ENCODE measurements at regions not wholly inside any gene's neighbourhood (a gene's known extent, or its start where the extent isn't known, plus 50 kb on each side); places are given as distances from the start of the nearest gene placed in this dataset.

- TF ChIP-seq, protein P1, sequence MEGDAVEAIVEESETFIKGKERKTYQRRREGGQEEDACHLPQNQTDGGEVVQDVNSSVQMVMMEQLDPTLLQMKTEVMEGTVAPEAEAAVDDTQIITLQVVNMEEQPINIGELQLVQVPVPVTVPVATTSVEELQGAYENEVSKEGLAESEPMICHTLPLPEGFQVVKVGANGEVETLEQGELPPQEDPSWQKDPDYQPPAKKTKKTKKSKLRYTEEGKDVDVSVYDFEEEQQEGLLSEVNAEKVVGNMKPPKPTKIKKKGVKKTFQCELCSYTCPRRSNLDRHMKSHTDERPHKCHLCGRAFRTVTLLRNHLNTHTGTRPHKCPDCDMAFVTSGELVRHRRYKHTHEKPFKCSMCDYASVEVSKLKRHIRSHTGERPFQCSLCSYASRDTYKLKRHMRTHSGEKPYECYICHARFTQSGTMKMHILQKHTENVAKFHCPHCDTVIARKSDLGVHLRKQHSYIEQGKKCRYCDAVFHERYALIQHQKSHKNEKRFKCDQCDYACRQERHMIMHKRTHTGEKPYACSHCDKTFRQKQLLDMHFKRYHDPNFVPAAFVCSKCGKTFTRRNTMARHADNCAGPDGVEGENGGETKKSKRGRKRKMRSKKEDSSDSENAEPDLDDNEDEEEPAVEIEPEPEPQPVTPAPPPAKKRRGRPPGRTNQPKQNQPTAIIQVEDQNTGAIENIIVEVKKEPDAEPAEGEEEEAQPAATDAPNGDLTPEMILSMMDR (IDR thresholded peaks at IDR 0.05): no peak
- DNase-seq: no peak
- peaks cover 0 to 6% of the 10 kb centered on the region in 2 donors for H3K27me3 ChIP-seq
- H3K27ac ChIP-seq: no peak overlapping the region
- intact Hi-C loops (cut with DNase I; ENCODE audit: low total_unique reads): no loop called here
- H3K4me1 ChIP-seq: no peaks in the 10 kb centered on the region
- no peak overlapping the region for H3K4me3 ChIP-seq
- H3K36me3 ChIP-seq: no peaks in the 10 kb centered on the region
- no peaks in the 10 kb centered on the region for H3K9me3 ChIP-seq
These were observed 140.7 kb upstream of the AJAP1 start for GRCh38 chr1:4513685-4514084.

DNA sequence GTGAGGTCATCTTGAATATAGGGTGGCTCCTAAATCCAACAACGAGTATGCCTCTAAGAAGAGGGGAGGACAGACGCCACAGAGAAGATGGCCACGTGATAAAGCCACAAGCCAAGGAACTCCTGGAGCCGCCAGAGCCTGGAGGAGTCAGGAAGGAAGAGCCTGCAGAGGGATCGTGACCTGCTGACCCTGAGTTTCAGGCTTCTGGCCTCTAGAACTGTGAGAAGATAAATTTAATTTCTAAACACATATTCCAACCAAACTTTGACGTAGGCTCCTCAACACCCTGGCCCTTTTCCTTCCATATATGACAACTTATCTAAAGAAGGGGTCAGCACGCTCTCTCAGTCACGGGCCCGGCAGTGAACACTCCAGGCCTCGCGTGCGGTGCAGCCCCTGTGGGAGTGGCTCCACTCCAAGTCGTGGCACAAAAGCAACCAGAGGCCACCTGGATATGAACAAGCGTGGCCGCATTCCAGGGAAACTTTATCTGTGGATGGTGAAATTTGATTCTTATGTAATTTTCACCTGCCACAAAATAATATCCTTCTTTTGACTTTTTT is 138.6 kb upstream of the AJAP1 start:
- no peaks in the 10 kb centered on the region for H3K4me1 ChIP-seq
- no peaks in the 10 kb centered on the region for H3K36me3 ChIP-seq
- H3K27me3 ChIP-seq: peaks cover 0 to 6% of the 10 kb centered on the region in 2 donors
- no peak overlapping the region for H3K27ac ChIP-seq
- H3K9me3 ChIP-seq: no peaks in the 10 kb centered on the region
- intact Hi-C loops (cut with DNase I; ENCODE audit: low total_unique reads): no loop called here
- H3K4me3 ChIP-seq: no peak overlapping the region
- TF ChIP-seq, protein P1 (IDR thresholded peaks at IDR 0.05): no peak
- DNase-seq: no peak

GRCh38 chr1:4516596-4516995 is 137.8 kb upstream of the AJAP1 start:
- no peaks in the 10 kb centered on the region for H3K9me3 ChIP-seq
- DNase-seq: no peak
- TF ChIP-seq, protein P1 (IDR thresholded peaks at IDR 0.05): no peak
- intact Hi-C loops (cut with DNase I; ENCODE audit: low total_unique reads): no loop called here
- H3K36me3 ChIP-seq: no peaks in the 10 kb centered on the region
- H3K27me3 ChIP-seq: peaks cover 0 to 6% of the 10 kb centered on the region in 2 donors
- no peak overlapping the region for H3K4me3 ChIP-seq
- no peak overlapping the region for H3K27ac ChIP-seq
- H3K4me1 ChIP-seq: no peaks in the 10 kb centered on the region

DNA sequence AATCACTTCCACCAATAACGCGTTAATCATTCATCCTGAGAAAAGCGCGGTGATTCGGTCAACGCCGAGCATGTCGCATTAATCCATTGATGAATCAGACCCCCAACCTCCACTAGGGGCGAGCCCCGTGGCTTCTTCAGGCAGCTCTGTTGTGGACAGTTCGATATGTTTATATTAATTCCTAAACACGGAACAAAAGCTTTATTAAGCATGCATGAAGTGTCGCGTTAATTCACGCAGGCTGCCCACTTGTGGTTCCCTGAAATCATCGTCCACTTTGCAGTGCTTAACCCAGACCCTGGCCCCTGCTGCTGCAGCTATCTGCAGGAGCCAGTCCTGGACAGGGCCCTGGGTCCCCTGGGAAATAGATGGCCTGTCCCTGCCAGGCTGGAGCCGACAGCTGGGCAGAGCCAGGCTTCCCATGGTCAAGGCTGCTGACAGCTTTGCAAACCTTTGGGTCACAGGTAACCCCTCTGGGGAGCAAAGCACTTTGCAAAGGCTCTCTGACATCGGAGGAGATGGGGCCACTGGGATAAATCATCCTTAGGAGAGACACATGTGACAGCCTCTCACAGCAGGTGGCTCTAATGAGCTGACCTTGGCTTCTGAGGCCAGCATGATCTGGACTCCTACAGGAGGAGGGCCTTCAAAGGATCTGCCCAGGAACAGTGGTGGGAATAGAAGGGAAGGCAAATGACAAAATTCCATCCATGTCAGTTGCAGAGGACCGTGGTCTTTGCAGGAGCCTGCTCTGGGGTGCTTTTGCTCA is 137.0 kb upstream of the AJAP1 start:
- no peaks in the 10 kb centered on the region for H3K36me3 ChIP-seq
- no peaks in the 10 kb centered on the region for H3K9me3 ChIP-seq
- TF ChIP-seq, protein P1 (IDR thresholded peaks at IDR 0.05): no peak
- no peak for DNase-seq
- H3K4me1 ChIP-seq: no peaks in the 10 kb centered on the region
- intact Hi-C loops (cut with DNase I; ENCODE audit: low total_unique reads): no loop called here
- H3K27me3 ChIP-seq: peaks cover 0 to 6% of the 10 kb centered on the region in 2 donors
- H3K27ac ChIP-seq: no peak overlapping the region
- no peak overlapping the region for H3K4me3 ChIP-seq

DNA sequence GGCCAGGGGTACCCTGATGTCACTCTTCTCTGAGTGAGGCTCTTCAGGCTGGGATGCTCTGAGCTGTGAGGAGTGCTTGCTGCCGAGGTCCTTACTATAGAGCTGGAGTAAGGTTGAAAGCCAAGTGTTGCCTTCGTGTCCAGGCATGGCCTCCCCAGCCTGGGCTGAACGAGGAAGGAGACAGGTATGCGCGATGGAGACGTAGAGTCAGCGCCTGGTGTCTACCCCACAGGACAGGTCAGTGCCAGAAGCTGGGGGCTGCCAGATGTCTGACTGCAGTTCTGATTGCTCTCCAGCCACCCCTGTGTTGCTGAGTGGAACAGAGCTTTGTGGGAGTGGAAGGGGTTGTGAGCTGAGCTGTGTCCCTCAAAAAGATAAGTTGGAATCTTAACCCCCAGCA is 135.8 kb upstream of the AJAP1 start:
- peaks cover 0 to 6% of the 10 kb centered on the region in 2 donors for H3K27me3 ChIP-seq
- H3K36me3 ChIP-seq: no peaks in the 10 kb centered on the region
- no peaks in the 10 kb centered on the region for H3K4me1 ChIP-seq
- intact Hi-C loops (cut with DNase I; ENCODE audit: low total_unique reads): no loop called here
- no peak overlapping the region for H3K4me3 ChIP-seq
- no peak for DNase-seq
- H3K9me3 ChIP-seq: no peaks in the 10 kb centered on the region
- TF ChIP-seq, protein P1 (IDR thresholded peaks at IDR 0.05): no peak
- no peak overlapping the region for H3K27ac ChIP-seq

All from tibial artery (tissue), 4 donors.